Peyer's patch (tissue), 4 donors: ENCODE measurements at regions not wholly inside any gene's neighbourhood (a gene's known extent, or its start where the extent isn't known, plus 50 kb on each side); places are given as distances from the start of the nearest gene placed in this dataset.

ENCODE experiments used
- DNase-seq, 3 donors: peaks; one replicate each; pipeline ENCODE4 v3.0.0-alpha.2; 2017 to 2019
- H3K27ac ChIP-seq, 4 donors: fragments of 200-600 bp; sonication (generic); one replicate each; pipeline ENCODE4 v1.5.1; 2016 to 2019
- H3K27me3 ChIP-seq, 2 donors: fragments of 200-600 bp; sonication (generic); one replicate each; pipeline ENCODE4 v1.5.1; 2019
- H3K36me3 ChIP-seq, 3 donors: fragments of 200-600 bp; sonication (generic); one replicate each; pipeline ENCODE4 v1.5.1; 2016 to 2019
- H3K4me1 ChIP-seq, 4 donors: fragments of 200-600 bp; sonication (generic); one replicate each; pipeline ENCODE4 v1.5.1; 2016 to 2019
- H3K4me3 ChIP-seq, 4 donors: fragments of 200-600 bp; sonication (generic); 1 replicate in 3 of 4; 2 replicates in 1 of 4; pipeline ENCODE4 v1.5.1; 2016 to 2019; ENCODE audit warnings: mild to moderate bottlenecking in 1 of 4
- H3K9me3 ChIP-seq, 4 donors: fragments of 200-600 bp; sonication (generic); one replicate each; pipeline ENCODE4 v1.5.1; 2016 to 2019; ENCODE audit warnings: mild to moderate bottlenecking in 1 of 4
- POLR2A ChIP-seq, 2 donors: fragments of 450-650 bp; IDR thresholded peaks; one replicate each; pipeline ENCODE4 v1.5.1; 2017; ENCODE audit warnings: antibody characterized with exemption in 2 of 2, mild to moderate bottlenecking in 2 of 2, moderate library complexity in 2 of 2
- TF ChIP-seq, protein P1 (sequence below), 6 experiments: fragments of 450-650 bp in 4 of 6; fragments of 200-600 bp in 2 of 6; sonication (generic) in 1 of 6; IDR thresholded peaks; one replicate each; pipeline ENCODE4 v1.5.1; 2017 to 2019; ENCODE audit warnings: antibody characterized with exemption in 6 of 6, mild to moderate bottlenecking in 3 of 6, moderate library complexity in 1 of 6

GRCh38 chr10:52424341-52424740, 110.3 kb downstream of the DKK1 start:
- H3K27ac ChIP-seq, result no peak overlapping the region
- no peak for TF ChIP-seq POLR2A (IDR thresholded peaks at IDR 0.05)
- TF ChIP-seq, protein P1, sequence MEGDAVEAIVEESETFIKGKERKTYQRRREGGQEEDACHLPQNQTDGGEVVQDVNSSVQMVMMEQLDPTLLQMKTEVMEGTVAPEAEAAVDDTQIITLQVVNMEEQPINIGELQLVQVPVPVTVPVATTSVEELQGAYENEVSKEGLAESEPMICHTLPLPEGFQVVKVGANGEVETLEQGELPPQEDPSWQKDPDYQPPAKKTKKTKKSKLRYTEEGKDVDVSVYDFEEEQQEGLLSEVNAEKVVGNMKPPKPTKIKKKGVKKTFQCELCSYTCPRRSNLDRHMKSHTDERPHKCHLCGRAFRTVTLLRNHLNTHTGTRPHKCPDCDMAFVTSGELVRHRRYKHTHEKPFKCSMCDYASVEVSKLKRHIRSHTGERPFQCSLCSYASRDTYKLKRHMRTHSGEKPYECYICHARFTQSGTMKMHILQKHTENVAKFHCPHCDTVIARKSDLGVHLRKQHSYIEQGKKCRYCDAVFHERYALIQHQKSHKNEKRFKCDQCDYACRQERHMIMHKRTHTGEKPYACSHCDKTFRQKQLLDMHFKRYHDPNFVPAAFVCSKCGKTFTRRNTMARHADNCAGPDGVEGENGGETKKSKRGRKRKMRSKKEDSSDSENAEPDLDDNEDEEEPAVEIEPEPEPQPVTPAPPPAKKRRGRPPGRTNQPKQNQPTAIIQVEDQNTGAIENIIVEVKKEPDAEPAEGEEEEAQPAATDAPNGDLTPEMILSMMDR (IDR thresholded peaks at IDR 0.05), result no peak
- no peak for DNase-seq
- no peak overlapping the region for H3K4me3 ChIP-seq
- H3K4me1 ChIP-seq, result no peaks in the 10 kb centered on the region
- H3K9me3 ChIP-seq, result no peaks in the 10 kb centered on the region
- H3K27me3 ChIP-seq, result no peaks in the 10 kb centered on the region
- H3K36me3 ChIP-seq, result no peaks in the 10 kb centered on the region

DNA sequence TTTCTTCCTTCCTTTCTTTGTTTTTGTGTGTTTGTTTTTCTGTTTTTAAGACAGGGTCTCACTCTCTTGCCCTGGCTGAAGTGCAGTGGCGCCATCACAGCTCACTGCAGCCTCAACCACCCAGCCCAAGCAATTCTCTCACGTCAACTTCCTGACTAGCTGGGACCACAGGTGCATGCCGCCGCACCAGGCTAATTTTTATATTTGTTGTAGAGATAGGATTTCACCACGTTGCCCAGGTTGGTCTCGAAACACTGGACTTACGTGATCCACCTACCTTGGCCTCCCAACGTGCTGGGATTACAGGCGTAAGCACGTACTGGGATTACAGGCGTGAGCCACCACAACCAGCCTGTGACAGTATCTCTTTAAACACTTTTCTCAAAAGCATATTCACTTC, 120.7 kb downstream of the DKK1 start:
- Histone ChIP-seq H3K27me3 (no peaks in the 10 kb centered on the region), H3K36me3 (no peaks in the 10 kb centered on the region), H3K4me3 (no peak overlapping the region), H3K4me1 (no peaks in the 10 kb centered on the region), H3K9me3 (no peaks in the 10 kb centered on the region), H3K27ac (no peak overlapping the region)
- TF ChIP-seq, protein P1 (IDR thresholded peaks at IDR 0.05), result no peak
- TF ChIP-seq POLR2A (IDR thresholded peaks at IDR 0.05), result no peak
- DNase-seq, result no peak

- Histone ChIP-seq H3K4me1 (no peaks in the 10 kb centered on the region), H3K9me3 (no peaks in the 10 kb centered on the region), H3K4me3 (no peak overlapping the region), H3K36me3 (no peaks in the 10 kb centered on the region), H3K27me3 (no peaks in the 10 kb centered on the region), H3K27ac (no peak overlapping the region)
- no peak for DNase-seq
- TF ChIP-seq, protein P1 (IDR thresholded peaks at IDR 0.05), result no peak
- no peak for TF ChIP-seq POLR2A (IDR thresholded peaks at IDR 0.05)
These were observed 122.6 kb downstream of the DKK1 start for GRCh38 chr10:52436664-52437063.

DNA sequence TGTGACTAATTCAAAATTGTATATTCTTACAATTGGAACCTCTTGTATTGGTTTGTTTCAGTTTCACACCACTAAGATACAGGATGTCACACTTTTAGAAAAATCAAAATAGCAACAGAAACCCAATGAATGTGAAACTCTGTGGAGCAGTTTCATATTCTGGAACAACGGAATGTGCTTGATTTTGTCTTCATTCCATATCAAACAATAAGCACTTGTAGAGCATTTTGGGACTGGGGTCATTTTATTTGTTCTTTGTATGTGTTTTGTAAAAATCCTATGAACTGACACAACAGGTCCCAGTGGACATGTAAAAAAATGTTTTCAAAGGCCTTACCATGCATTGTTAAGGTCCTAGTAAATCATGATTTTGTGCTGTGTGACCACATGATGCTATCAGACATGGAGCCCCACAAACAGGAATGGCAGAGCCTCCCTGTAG, 123.1 kb downstream of the DKK1 start:
- no peak overlapping the region for H3K4me3 ChIP-seq
- no peaks in the 10 kb centered on the region for H3K36me3 ChIP-seq
- TF ChIP-seq, protein P1 (IDR thresholded peaks at IDR 0.05), result no peak
- no peak for TF ChIP-seq POLR2A (IDR thresholded peaks at IDR 0.05)
- H3K9me3 ChIP-seq, result no peaks in the 10 kb centered on the region
- H3K27me3 ChIP-seq, result no peaks in the 10 kb centered on the region
- DNase-seq, result no peak
- no peaks in the 10 kb centered on the region for H3K4me1 ChIP-seq
- H3K27ac ChIP-seq, result no peak overlapping the region

- no peak for DNase-seq
- H3K27ac ChIP-seq, result no peak overlapping the region
- H3K27me3 ChIP-seq, result no peaks in the 10 kb centered on the region
- TF ChIP-seq POLR2A (IDR thresholded peaks at IDR 0.05), result no peak
- TF ChIP-seq, protein P1 (IDR thresholded peaks at IDR 0.05), result no peak
- no peak overlapping the region for H3K4me3 ChIP-seq
- no peaks in the 10 kb centered on the region for H3K36me3 ChIP-seq
- H3K4me1 ChIP-seq, result no peaks in the 10 kb centered on the region
- H3K9me3 ChIP-seq, result no peaks in the 10 kb centered on the region
These were observed 124.0 kb downstream of the DKK1 start for GRCh38 chr10:52438119-52438518.
